ENCODE measurements at regions not wholly inside any gene's neighbourhood (a gene's known extent, or its start where the extent isn't known, plus 50 kb on each side); places are given as distances from the start of the nearest gene placed in this dataset.

DNA sequence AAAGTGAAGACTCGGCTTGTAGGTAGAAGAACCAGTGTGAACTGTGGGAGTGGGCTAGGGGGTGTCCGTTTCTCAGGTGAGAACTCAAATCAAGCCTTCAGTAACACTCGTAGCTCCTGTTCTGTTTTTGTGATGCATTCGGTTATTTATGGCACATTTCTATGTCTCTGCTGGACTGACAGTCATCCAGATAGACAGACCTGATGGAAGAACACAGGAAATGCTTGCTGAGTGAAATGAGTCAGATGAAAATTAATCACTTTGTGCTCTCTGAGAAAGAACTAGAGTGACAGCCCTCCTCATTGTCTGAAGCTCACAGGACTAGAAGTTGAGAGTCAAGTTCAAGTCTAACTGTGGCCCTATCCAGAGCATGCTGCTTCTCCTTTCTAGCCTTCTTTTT lies 360.1 kb upstream of the PLXNA2 start:
- no peak for DNase-seq (ENCODE audit: low spot score)
- TF ChIP-seq, protein P1, sequence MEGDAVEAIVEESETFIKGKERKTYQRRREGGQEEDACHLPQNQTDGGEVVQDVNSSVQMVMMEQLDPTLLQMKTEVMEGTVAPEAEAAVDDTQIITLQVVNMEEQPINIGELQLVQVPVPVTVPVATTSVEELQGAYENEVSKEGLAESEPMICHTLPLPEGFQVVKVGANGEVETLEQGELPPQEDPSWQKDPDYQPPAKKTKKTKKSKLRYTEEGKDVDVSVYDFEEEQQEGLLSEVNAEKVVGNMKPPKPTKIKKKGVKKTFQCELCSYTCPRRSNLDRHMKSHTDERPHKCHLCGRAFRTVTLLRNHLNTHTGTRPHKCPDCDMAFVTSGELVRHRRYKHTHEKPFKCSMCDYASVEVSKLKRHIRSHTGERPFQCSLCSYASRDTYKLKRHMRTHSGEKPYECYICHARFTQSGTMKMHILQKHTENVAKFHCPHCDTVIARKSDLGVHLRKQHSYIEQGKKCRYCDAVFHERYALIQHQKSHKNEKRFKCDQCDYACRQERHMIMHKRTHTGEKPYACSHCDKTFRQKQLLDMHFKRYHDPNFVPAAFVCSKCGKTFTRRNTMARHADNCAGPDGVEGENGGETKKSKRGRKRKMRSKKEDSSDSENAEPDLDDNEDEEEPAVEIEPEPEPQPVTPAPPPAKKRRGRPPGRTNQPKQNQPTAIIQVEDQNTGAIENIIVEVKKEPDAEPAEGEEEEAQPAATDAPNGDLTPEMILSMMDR (conservative IDR thresholded peaks at IDR 0.05; ENCODE audit: low read length) = no peak
- TF ChIP-seq EZH2phosphoT487 (IDR thresholded peaks at IDR 0.05; ENCODE audit: borderline replicate concordance, low read depth, low read length) = no peak
- H4K20me1 ChIP-seq (ENCODE audit: insufficient read depth, low read length) = no peaks in the 10 kb centered on the region
- no peaks in the 10 kb centered on the region for H3K36me3 ChIP-seq (ENCODE audit: insufficient read depth, low read length)
- ChIA-PET POLR2A (no interaction called here), CTCF (ENCODE audit: unreplicated experiment) (no interaction called here)
- BruUV-seq (replicated peaks) = no TSS peak
- H3K27ac ChIP-seq (ENCODE audit: low read depth, low read length, poor library complexity, severe bottlenecking) = no peak overlapping the region
- no peaks in the 10 kb centered on the region for H3K4me1 ChIP-seq (ENCODE audit: insufficient read depth, low read length, poor library complexity, severe bottlenecking)
- no peak overlapping the region for H2AFZ ChIP-seq (ENCODE audit: low read length)
- H3K9me2 ChIP-seq (ENCODE audit: insufficient read depth, low read length) = no peaks in the 10 kb centered on the region
- H3K4me2 ChIP-seq (ENCODE audit: low read length) = no peak overlapping the region
- intact Hi-C loops (cut with micrococcal nuclease; ENCODE audit: unreplicated experiment) = no loop called here
- H3K79me2 ChIP-seq (ENCODE audit: insufficient read depth, low read depth, low read length) = no peaks in the 10 kb centered on the region
- no peak overlapping the region for H3K4me3 ChIP-seq (ENCODE audit: low read depth, low read length, poor library complexity, severe bottlenecking)
- H3K9me3 ChIP-seq (ENCODE audit: low read length) = no peaks in the 10 kb centered on the region

DNA sequence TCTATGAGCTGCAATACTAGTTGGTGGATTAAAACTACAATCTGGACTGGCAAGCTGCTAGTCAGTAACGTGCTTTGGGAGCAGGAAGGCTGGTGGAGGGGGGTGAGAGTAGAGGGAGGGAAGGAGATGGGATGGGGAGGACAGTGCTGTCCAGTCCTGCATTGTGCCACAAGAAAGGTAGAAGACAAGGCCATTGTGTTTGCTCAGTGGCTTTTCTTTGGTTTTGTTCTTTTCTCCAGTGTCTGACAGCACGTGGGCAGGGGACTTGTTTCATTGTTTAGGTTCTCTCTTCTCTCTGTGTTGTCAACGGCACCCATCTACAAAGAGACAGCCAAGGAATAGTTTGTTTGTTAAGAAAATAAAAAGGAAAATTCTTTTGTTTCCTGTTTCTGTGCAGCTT lies 362.8 kb upstream of the PLXNA2 start:
- no peaks in the 10 kb centered on the region for H4K20me1 ChIP-seq (ENCODE audit: insufficient read depth, low read length)
- no peak overlapping the region for H3K27ac ChIP-seq (ENCODE audit: low read depth, low read length, poor library complexity, severe bottlenecking)
- no TSS peak for BruUV-seq (replicated peaks)
- intact Hi-C loops (cut with micrococcal nuclease; ENCODE audit: unreplicated experiment) = no loop called here
- ChIA-PET POLR2A (no interaction called here), CTCF (ENCODE audit: unreplicated experiment) (no interaction called here)
- no peak overlapping the region for H3K4me3 ChIP-seq (ENCODE audit: low read depth, low read length, poor library complexity, severe bottlenecking)
- no peak for DNase-seq (ENCODE audit: low spot score)
- H2AFZ ChIP-seq (ENCODE audit: low read length) = no peak overlapping the region
- TF ChIP-seq EZH2phosphoT487 (IDR thresholded peaks at IDR 0.05; ENCODE audit: borderline replicate concordance, low read depth, low read length) = no peak
- TF ChIP-seq, protein P1 (conservative IDR thresholded peaks at IDR 0.05; ENCODE audit: low read length) = no peak
- H3K9me2 ChIP-seq (ENCODE audit: insufficient read depth, low read length) = no peaks in the 10 kb centered on the region
- no peak overlapping the region for H3K4me2 ChIP-seq (ENCODE audit: low read length)
- no peaks in the 10 kb centered on the region for H3K4me1 ChIP-seq (ENCODE audit: insufficient read depth, low read length, poor library complexity, severe bottlenecking)
- no peaks in the 10 kb centered on the region for H3K36me3 ChIP-seq (ENCODE audit: insufficient read depth, low read length)
- H3K79me2 ChIP-seq (ENCODE audit: insufficient read depth, low read depth, low read length) = no peaks in the 10 kb centered on the region
- no peaks in the 10 kb centered on the region for H3K9me3 ChIP-seq (ENCODE audit: low read length)

DNA sequence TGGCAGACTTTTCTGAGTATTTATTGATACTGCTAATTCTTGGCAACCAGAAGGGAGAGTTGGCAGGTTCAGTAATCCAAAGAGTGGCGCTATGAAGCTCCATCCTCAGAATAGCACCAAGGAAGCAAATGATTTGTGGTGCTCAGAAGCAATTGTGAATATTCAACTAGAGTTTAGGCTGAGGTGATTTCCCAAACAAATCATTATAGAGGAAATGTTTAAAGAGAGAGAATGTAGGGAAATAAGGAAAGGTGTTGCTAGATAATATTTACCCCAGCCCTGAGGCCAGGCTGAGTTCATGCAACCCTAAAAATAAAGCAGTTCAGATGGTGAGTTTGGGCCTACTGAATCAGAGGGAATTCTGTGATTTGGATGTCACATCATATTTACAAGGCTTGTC lies 363.4 kb upstream of the PLXNA2 start:
- intact Hi-C loops (cut with micrococcal nuclease; ENCODE audit: unreplicated experiment) = no loop called here
- DNase-seq (ENCODE audit: low spot score) = no peak
- CTCF ChIA-PET (ENCODE audit: unreplicated experiment) = no interaction called here
- H3K4me2 ChIP-seq (ENCODE audit: low read length) = no peak overlapping the region
- H4K20me1 ChIP-seq (ENCODE audit: insufficient read depth, low read length) = no peaks in the 10 kb centered on the region
- no peaks in the 10 kb centered on the region for H3K9me3 ChIP-seq (ENCODE audit: low read length)
- no peak overlapping the region for H2AFZ ChIP-seq (ENCODE audit: low read length)
- H3K36me3 ChIP-seq (ENCODE audit: insufficient read depth, low read length) = no peaks in the 10 kb centered on the region
- TF ChIP-seq, protein P1 (conservative IDR thresholded peaks at IDR 0.05; ENCODE audit: low read length) = no peak
- no peak for TF ChIP-seq EZH2phosphoT487 (IDR thresholded peaks at IDR 0.05; ENCODE audit: borderline replicate concordance, low read depth, low read length)
- H3K4me3 ChIP-seq (ENCODE audit: low read depth, low read length, poor library complexity, severe bottlenecking) = no peak overlapping the region
- POLR2A ChIA-PET = no interaction called here
- H3K79me2 ChIP-seq (ENCODE audit: insufficient read depth, low read depth, low read length) = no peaks in the 10 kb centered on the region
- no peaks in the 10 kb centered on the region for H3K9me2 ChIP-seq (ENCODE audit: insufficient read depth, low read length)
- BruUV-seq (replicated peaks) = no TSS peak
- no peaks in the 10 kb centered on the region for H3K4me1 ChIP-seq (ENCODE audit: insufficient read depth, low read length, poor library complexity, severe bottlenecking)
- no peak overlapping the region for H3K27ac ChIP-seq (ENCODE audit: low read depth, low read length, poor library complexity, severe bottlenecking)
